NB4 (cell line): ENCODE measurements at regions not wholly inside any gene's neighbourhood (a gene's known extent, or its start where the extent isn't known, plus 50 kb on each side); places are given as distances from the start of the nearest gene placed in this dataset.

Source experiments
- CTCF ChIP-seq: IDR thresholded peaks from one replicate; pipeline ENCODE4 v1.5.1; 2012; ENCODE audit warnings: low read depth, low read length
- POLR2A ChIP-seq: IDR thresholded peaks from 2 replicates; pipeline ENCODE4 v1.6.1; 2011; ENCODE audit warnings: mild to moderate bottlenecking; ENCODE audit not compliant: insufficient read length; ENCODE audit errors: extremely low read depth

DNA sequence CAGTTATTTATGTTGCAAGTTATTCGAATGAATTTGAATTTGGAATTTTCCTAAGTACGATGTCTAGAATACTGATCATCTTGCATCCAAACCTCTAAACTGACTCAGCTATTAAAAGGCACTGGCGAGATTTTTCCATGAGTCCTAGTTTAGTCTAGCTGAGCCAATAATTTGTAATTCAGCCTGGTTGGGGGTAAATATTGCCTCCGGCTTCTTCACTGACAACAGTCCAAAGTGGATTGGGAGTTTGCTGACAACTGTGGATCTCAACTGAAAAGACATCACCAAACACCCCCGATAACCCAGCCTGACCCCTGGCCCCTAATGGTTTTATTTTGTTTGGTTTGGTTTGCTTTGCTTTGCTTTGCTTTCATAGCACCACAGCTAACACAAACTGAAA lies 189.8 kb upstream of the DAPK1 start:
- TF ChIP-seq CTCF (no peak), POLR2A (no peak)
